H1 (cell line): ENCODE measurements at regions not wholly inside any gene's neighbourhood (a gene's known extent, or its start where the extent isn't known, plus 50 kb on each side); places are given as distances from the start of the nearest gene placed in this dataset.

Experiments used
- CTCF ChIA-PET: fragments of 300-600 bp; sonication (Branson Sonifier 250); formaldehyde crosslinking; loops from one replicate; lab custom pipeline; 2021; ENCODE audit not compliant: partially characterized antibody; lab: Charles Lee
- POLR2A ChIA-PET: fragments of 300-600 bp; sonication (Branson Sonifier 250); formaldehyde crosslinking; loops from one replicate; lab custom pipeline; 2021; ENCODE audit warnings: inconsistent platforms; ENCODE audit not compliant: partially characterized antibody; lab: Charles Lee
- DNase-seq, 2 experiments: peaks; one replicate each; pipeline versions ENCODE4 v3.0.0 to v3.0.0-alpha.2; 2010 to 2022; ENCODE audit warnings: low spot score in 2 of 2, low read depth in 1 of 2, mixed read lengths in 1 of 2
- FAIRE-seq: peaks from 2 replicates; lab custom pipeline; 2011; peaks lifted over from hg19 to GRCh38; lab: Jason Lieb, UNC
- H2AFZ ChIP-seq: 2 replicates; pipeline ENCODE4 v1.8.1; 2012; ENCODE audit warnings: low read length, inconsistent platforms
- H2AK5ac ChIP-seq: 2 replicates; pipeline ENCODE4 v1.6.1; 2013; ENCODE audit warnings: low read depth, low read length
- H2BK120ac ChIP-seq: replicated peaks from 2 replicates; pipeline ENCODE3; 2013; ENCODE audit warnings: low read depth, low read length, inconsistent platforms
- H2BK12ac ChIP-seq: 2 replicates; pipeline ENCODE4 v1.6.1; 2013; ENCODE audit warnings: low read depth, low read length
- H2BK15ac ChIP-seq: 2 replicates; pipeline ENCODE4 v1.6.1; 2013; ENCODE audit warnings: low read length
- H2BK20ac ChIP-seq: 2 replicates; pipeline ENCODE4 v1.6.1; 2013; ENCODE audit warnings: low read length
- H2BK5ac ChIP-seq: 2 replicates; pipeline ENCODE4 v1.6.1; 2013; ENCODE audit warnings: low read depth, low read length
- H3K14ac ChIP-seq: 2 replicates; pipeline ENCODE4 v1.6.1; 2013; ENCODE audit warnings: inconsistent platforms; ENCODE audit not compliant: insufficient read length
- H3K18ac ChIP-seq: 2 replicates; pipeline ENCODE4 v1.6.1; 2013; ENCODE audit warnings: low read length; ENCODE audit errors: extremely low read depth
- H3K23ac ChIP-seq: 2 replicates; pipeline ENCODE4 v1.6.1; 2013; ENCODE audit warnings: inconsistent platforms; ENCODE audit not compliant: insufficient read length
- H3K23me2 ChIP-seq: 2 replicates; pipeline ENCODE4 v1.6.1; 2013; ENCODE audit warnings: low read depth, low read length
- H3K27ac ChIP-seq: 2 replicates; pipeline ENCODE4 v1.6.1; 2011; ENCODE audit warnings: low read depth, low read length, inconsistent platforms
- H3K27me3 ChIP-seq, 4 experiments: replicated peaks in 1 of 4; 1 replicate in 1 of 4; 2 replicates in 3 of 4; pipeline versions ENCODE4 v1.6.1 to v1.8.1; 2011 to 2013; ENCODE audit warnings: low read length in 3 of 4, mild to moderate bottlenecking in 3 of 4, inconsistent platforms in 2 of 4, mixed read lengths in 2 of 4, moderate library complexity in 1 of 4; ENCODE audit not compliant: control insufficient read depth in 3 of 4, insufficient read depth in 3 of 4; ENCODE audit errors: extremely low read depth in 1 of 4
- H3K36me3 ChIP-seq, 4 experiments: 2 replicates each; pipeline versions ENCODE4 v1.6.1 to v1.8.1; 2011 to 2013; ENCODE audit warnings: mild to moderate bottlenecking in 4 of 4, low read length in 3 of 4, moderate library complexity in 2 of 4, control low read depth in 1 of 4, inconsistent platforms in 1 of 4; ENCODE audit not compliant: insufficient read depth in 4 of 4, control insufficient read depth in 2 of 4
- H3K4ac ChIP-seq: replicated peaks from 2 replicates; pipeline ENCODE3; 2013; ENCODE audit warnings: low read length, low read depth, mixed read lengths, inconsistent platforms; ENCODE audit not compliant: insufficient read length
- H3K4me1 ChIP-seq, 4 experiments: replicated peaks in 1 of 4; 1 replicate in 1 of 4; 2 replicates in 3 of 4; pipeline versions ENCODE4 v1.6.1 to v1.8.1; 2011 to 2013; ENCODE audit warnings: low read length in 3 of 4, inconsistent platforms in 2 of 4, mixed read lengths in 1 of 4; ENCODE audit not compliant: insufficient read depth in 4 of 4, control insufficient read depth in 3 of 4
- H3K4me2 ChIP-seq, 2 experiments: 2 replicates each; pipeline versions ENCODE4 v1.6.1 to v1.8.1; 2011 to 2013; ENCODE audit warnings: low read depth in 2 of 2, low read length in 2 of 2, control low read depth in 1 of 2, inconsistent platforms in 1 of 2, mild to moderate bottlenecking in 1 of 2; ENCODE audit not compliant: insufficient read depth in 1 of 2
- H3K4me3 ChIP-seq, 4 experiments: fragments of 200-600, 300-600 bp in 1 of 4; sonication (generic), shearing (Covaris generic), sonication (Bioruptor Twin) in 1 of 4; 2 replicates each; pipeline versions ENCODE4 v1.5.1 to v1.8.1; 2011 to 2016; ENCODE audit warnings: low read length in 4 of 4, low read depth in 3 of 4, control low read depth in 2 of 4, inconsistent platforms in 2 of 4, mild to moderate bottlenecking in 2 of 4, mixed read lengths in 1 of 4, moderate library complexity in 1 of 4; ENCODE audit not compliant: insufficient read depth in 2 of 4; ENCODE audit errors: extremely low read depth in 1 of 4
- H3K56ac ChIP-seq: replicated peaks from 2 replicates; pipeline ENCODE3; 2013; ENCODE audit warnings: low read depth, mild to moderate bottlenecking, mixed read lengths, low read length, inconsistent platforms; ENCODE audit not compliant: insufficient read length
- H3K79me1 ChIP-seq: 2 replicates; pipeline ENCODE4 v1.6.1; 2013; ENCODE audit warnings: low read depth, low read length, control low read depth
- H3K79me2 ChIP-seq, 2 experiments: 2 replicates each; pipeline versions ENCODE4 v1.6.1 to v1.8.1; 2012 to 2013; ENCODE audit warnings: low read length in 2 of 2, mild to moderate bottlenecking in 2 of 2, inconsistent platforms in 1 of 2; ENCODE audit not compliant: insufficient read depth in 2 of 2, control insufficient read depth in 1 of 2
- H3K9ac ChIP-seq, 4 experiments: replicated peaks in 1 of 4; 1 replicate in 1 of 4; 2 replicates in 3 of 4; pipeline versions ENCODE4 v1.6.1 to v1.8.1; 2011 to 2013; ENCODE audit warnings: low read depth in 3 of 4, low read length in 3 of 4, control low read depth in 2 of 4, mild to moderate bottlenecking in 2 of 4, moderate library complexity in 2 of 4, inconsistent platforms in 1 of 4; ENCODE audit errors: extremely low read depth in 1 of 4
- H3K9me3 ChIP-seq, 2 experiments: 2 replicates each; pipeline versions ENCODE4 v1.6.1 to v1.8.1; 2012 to 2013; ENCODE audit warnings: mild to moderate bottlenecking in 2 of 2, moderate library complexity in 2 of 2, control low read depth in 1 of 2, inconsistent platforms in 1 of 2, low read depth in 1 of 2, low read length in 1 of 2, mixed read lengths in 1 of 2; ENCODE audit not compliant: insufficient read depth in 2 of 2
- H4K20me1 ChIP-seq, 2 experiments: replicated peaks in 1 of 2; 2 replicates each; pipeline versions ENCODE3 to v1.8.1; 2011 to 2013; ENCODE audit warnings: inconsistent platforms in 2 of 2, low read length in 2 of 2, mild to moderate bottlenecking in 1 of 2; ENCODE audit not compliant: insufficient read depth in 2 of 2, control insufficient read depth in 1 of 2
- H4K5ac ChIP-seq: 2 replicates; pipeline ENCODE4 v1.6.1; 2013; ENCODE audit warnings: low read length, low read depth, mixed read lengths, inconsistent platforms; ENCODE audit not compliant: insufficient read length
- H4K8ac ChIP-seq: 2 replicates; pipeline ENCODE4 v1.8.0; 2013; ENCODE audit warnings: mild to moderate bottlenecking, moderate library complexity, low read length, inconsistent platforms; ENCODE audit not compliant: insufficient read depth; ENCODE audit errors: extremely low read depth
- H4K91ac ChIP-seq: replicated peaks from 2 replicates; pipeline ENCODE3; 2013; ENCODE audit warnings: low read length, mixed read lengths, inconsistent platforms; ENCODE audit not compliant: insufficient read length
- ASH2L ChIP-seq: fragments of 200-600, 300-600 bp; sonication (generic); IDR thresholded peaks from one replicate; pipeline ENCODE4 v1.7.1; 2017; ENCODE audit warnings: low read length
- BCL11A ChIP-seq, 2 experiments: IDR thresholded peaks; one replicate each; pipeline ENCODE4 v1.6.1; 2011; ENCODE audit warnings: low read depth in 2 of 2, low read length in 2 of 2, mild to moderate bottlenecking in 2 of 2
- BRCA1 ChIP-seq: IDR thresholded peaks from 2 replicates; pipeline ENCODE4 v1.6.1; 2012; ENCODE audit warnings: low read depth, low read length, improper control_type of control experiment
- EP300 ChIP-seq, 2 experiments: IDR thresholded peaks; 1 replicate in 1 of 2; 2 replicates in 1 of 2; pipeline ENCODE4 v1.6.1; 2011 to 2012; ENCODE audit warnings: low read depth in 2 of 2, low read length in 2 of 2, mild to moderate bottlenecking in 2 of 2, borderline replicate concordance in 1 of 2, inconsistent platforms in 1 of 2, moderate library complexity in 1 of 2
- MAX ChIP-seq: IDR thresholded peaks from 2 replicates; pipeline ENCODE4 v1.6.1; 2012; ENCODE audit warnings: inconsistent platforms
- PHF8 ChIP-seq: fragments of 200-600 bp; sonication (generic); conservative IDR thresholded peaks from 2 replicates; pipeline ENCODE4 v1.7.1; 2012; ENCODE audit warnings: low read depth, mild to moderate bottlenecking, inconsistent platforms, low read length, moderate library complexity
- POU5F1 ChIP-seq: IDR thresholded peaks from 2 replicates; pipeline ENCODE4 v1.6.1; 2011; ENCODE audit warnings: low read depth, mild to moderate bottlenecking, low read length, moderate library complexity
- SIN3A ChIP-seq, 2 experiments: IDR thresholded peaks in 1 of 2; conservative IDR thresholded peaks in 1 of 2; 2 replicates each; pipeline ENCODE4 v1.6.1; 2011 to 2012; ENCODE audit warnings: low read length in 2 of 2, improper control_type of control experiment in 1 of 2, low read depth in 1 of 2, mild to moderate bottlenecking in 1 of 2
- SP1 ChIP-seq: IDR thresholded peaks from 2 replicates; pipeline ENCODE4 v1.6.1; 2011; ENCODE audit warnings: low read depth, low read length
- WGBS, 2 experiments: shearing (Covaris generic) in 1 of 2; methylation state at CpG; one replicate each; pipeline versions ENCODE4 v1.1.6 to v1.1.7; 2013 to 2015; ENCODE audit warnings: low lambda C conversion rate in 2 of 2, mixed read lengths in 2 of 2, inconsistent platforms in 1 of 2, low coverage in 1 of 2, missing lambda C conversion rate in 1 of 2; ENCODE audit not compliant: insufficient replicate concordance in 2 of 2, insufficient coverage in 1 of 2, insufficient read length in 1 of 2; ENCODE audit errors: extremely low coverage in 1 of 2, missing lambda C conversion rate in 1 of 2; 5-methylcytosine and 5-hydroxymethylcytosine counted together
- TF ChIP-seq, protein P1 (sequence below): IDR thresholded peaks from 2 replicates; pipeline ENCODE4 v1.6.1; 2012; ENCODE audit warnings: inconsistent platforms

DNA sequence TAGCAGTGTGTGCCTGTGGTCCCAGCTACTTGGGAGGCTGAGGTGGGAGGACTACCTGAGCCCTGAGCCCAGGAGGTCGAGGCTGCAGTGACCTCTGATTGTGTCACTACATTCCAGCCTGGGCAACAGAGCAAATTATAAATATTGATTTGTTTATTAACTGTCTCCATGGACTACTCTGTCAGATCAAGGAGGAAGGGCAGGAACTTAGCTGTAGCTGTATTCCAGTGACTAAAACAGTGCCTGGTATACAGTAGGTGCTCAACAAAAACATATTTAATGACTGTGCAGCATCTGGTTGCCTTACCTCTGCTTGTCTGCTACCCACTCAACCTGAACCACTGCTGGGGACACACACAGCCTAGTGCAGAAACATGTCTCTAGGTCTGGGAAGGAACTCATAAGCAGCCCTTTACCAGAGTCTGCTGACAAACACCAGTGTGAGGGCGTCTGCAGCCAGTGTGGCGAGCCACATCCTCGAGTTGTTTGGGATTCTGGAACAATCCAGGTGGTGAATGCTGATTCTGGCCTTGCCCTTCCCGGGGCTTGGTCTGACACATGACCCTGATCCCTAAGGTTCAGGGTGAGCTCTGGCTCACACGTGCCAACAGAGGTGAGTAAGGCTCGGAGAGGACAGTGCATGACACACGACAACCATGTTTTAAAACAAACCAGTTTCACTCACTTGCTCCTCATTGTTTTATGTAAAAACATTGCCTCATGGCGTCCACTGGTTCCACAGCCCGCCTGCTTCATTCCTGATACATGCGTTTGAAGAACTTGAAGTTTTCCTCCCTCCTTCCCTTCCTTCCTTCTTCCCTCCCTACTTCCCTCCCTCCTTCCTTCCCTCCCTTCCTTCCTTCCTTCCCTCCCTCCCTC lies 117.9 kb upstream of the ZNF217 start:
- Histone ChIP-seq H3K18ac (peak overlapping the region; percentile 71), H3K9me3 (no peaks in the 10 kb centered on the region), H3K14ac (no peak overlapping the region), H4K8ac (no peak overlapping the region), H4K5ac (peak overlapping the region; percentile 7), H3K9ac (no peak overlapping the region; a peak in 1 of 7 replicates), H3K56ac (no peak overlapping the region), H3K4ac (no peak overlapping the region), H3K79me2 (no peaks in the 10 kb centered on the region), H3K4me2 (no peak overlapping the region), H4K91ac (peak overlapping the region; percentile 59), H2AFZ (peak overlapping the region; percentile 74), H2BK5ac (peak overlapping the region; percentile 92), H3K4me3 (no peak overlapping the region), H2BK15ac (peak overlapping the region; percentile 74; the same call in 1 of the 2 replicates), H2BK120ac (peak overlapping the region; percentile 0), H2BK12ac (peak overlapping the region; percentile 94), H3K27ac (peak overlapping the region; percentile 45; the same call in 1 of the 2 replicates), H3K4me1 (peaks cover 10 to 26% (median 16%) of the 10 kb centered on the region in 4 experiments), H3K36me3 (no peaks in the 10 kb centered on the region), H3K23me2 (peaks cover 3% of the 10 kb centered on the region), H2AK5ac (no peak overlapping the region; the same call in 1 of the 2 replicates), H3K23ac (no peak overlapping the region), H3K79me1 (no peaks in the 10 kb centered on the region), H4K20me1 (no peaks in the 10 kb centered on the region), H2BK20ac (peak overlapping the region; percentile 63; the same call in 1 of the 2 replicates), H3K27me3 (no peaks in the 10 kb centered on the region; a peak in 1 of 7 replicates)
- FAIRE-seq (no peak), DNase-seq (no peak)
- ChIA-PET POLR2A (interaction anchor here (0.6 kb wide), 1 partner anchor 765 kb away, joined by 3 read pairs; no protein-coding TSS in a partner anchor), CTCF (interaction anchor here (0.7 to 2.1 kb wide), 3 partner anchors 53 to 214 kb away, joined by 3 to 9 read pairs (median 4); no protein-coding TSS in a partner anchor)
- WGBS, 2 experiments = 82% methylated on average over 11 of the region's 11 CpGs; no CpG with 5 or more reads in 1 of the 2 experiments
- TF ChIP-seq SP1 (no peak), PHF8 (no peak), POU5F1 (no peak), ASH2L (no peak), SIN3A (conservative IDR thresholded peaks at IDR 0.05 in 1 of 2, IDR thresholded peaks at IDR 0.05 in 1 of 2; ENCODE audit: low read depth in 1 of 2, low read length in 2 of 2) (no peak), MAX (peak; percentile 62; the same call in 1 of the 2 replicates), EP300 (IDR thresholded peaks at IDR 0.05; ENCODE audit: borderline replicate concordance in 1 of 2, low read depth in 2 of 2, low read length in 2 of 2) (no peak), BRCA1 (no peak), BCL11A (IDR thresholded peaks at IDR 0.05; ENCODE audit: low read depth in 2 of 2, low read length in 2 of 2) (no peak)
- TF ChIP-seq, protein P1, sequence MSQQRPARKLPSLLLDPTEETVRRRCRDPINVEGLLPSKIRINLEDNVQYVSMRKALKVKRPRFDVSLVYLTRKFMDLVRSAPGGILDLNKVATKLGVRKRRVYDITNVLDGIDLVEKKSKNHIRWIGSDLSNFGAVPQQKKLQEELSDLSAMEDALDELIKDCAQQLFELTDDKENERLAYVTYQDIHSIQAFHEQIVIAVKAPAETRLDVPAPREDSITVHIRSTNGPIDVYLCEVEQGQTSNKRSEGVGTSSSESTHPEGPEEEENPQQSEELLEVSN = peak; percentile 70
